ENCODE measurements at regions not wholly inside any gene's neighbourhood (a gene's known extent, or its start where the extent isn't known, plus 50 kb on each side); places are given as distances from the start of the nearest gene placed in this dataset.

GRCh38 chr9:89929673-89930480 is 325.1 kb downstream of the GADD45G start:
- TF ChIP-seq SP1 (IDR thresholded peaks at IDR 0.05; ENCODE audit: low read depth): no peak
- no peak for TF ChIP-seq POLR2A (IDR thresholded peaks at IDR 0.05; ENCODE audit: borderline replicate concordance, extremely low read depth, insufficient read depth, insufficient read length)
- TF ChIP-seq, protein P1, sequence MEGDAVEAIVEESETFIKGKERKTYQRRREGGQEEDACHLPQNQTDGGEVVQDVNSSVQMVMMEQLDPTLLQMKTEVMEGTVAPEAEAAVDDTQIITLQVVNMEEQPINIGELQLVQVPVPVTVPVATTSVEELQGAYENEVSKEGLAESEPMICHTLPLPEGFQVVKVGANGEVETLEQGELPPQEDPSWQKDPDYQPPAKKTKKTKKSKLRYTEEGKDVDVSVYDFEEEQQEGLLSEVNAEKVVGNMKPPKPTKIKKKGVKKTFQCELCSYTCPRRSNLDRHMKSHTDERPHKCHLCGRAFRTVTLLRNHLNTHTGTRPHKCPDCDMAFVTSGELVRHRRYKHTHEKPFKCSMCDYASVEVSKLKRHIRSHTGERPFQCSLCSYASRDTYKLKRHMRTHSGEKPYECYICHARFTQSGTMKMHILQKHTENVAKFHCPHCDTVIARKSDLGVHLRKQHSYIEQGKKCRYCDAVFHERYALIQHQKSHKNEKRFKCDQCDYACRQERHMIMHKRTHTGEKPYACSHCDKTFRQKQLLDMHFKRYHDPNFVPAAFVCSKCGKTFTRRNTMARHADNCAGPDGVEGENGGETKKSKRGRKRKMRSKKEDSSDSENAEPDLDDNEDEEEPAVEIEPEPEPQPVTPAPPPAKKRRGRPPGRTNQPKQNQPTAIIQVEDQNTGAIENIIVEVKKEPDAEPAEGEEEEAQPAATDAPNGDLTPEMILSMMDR (IDR thresholded peaks at IDR 0.05 in 2 of 3, conservative IDR thresholded peaks at IDR 0.05 in 1 of 3; ENCODE audit: borderline replicate concordance in 1 of 3, insufficient read depth in 1 of 3, low read depth in 2 of 3, low read length in 2 of 3): no peak
- TF ChIP-seq, protein P2, sequence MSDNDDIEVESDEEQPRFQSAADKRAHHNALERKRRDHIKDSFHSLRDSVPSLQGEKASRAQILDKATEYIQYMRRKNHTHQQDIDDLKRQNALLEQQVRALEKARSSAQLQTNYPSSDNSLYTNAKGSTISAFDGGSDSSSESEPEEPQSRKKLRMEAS (IDR thresholded peaks at IDR 0.05): no peak
- no peak for TF ChIP-seq EZH2phosphoT487 (IDR thresholded peaks at IDR 0.05; ENCODE audit: borderline replicate concordance)
- no peak for TF ChIP-seq ZNF274 (IDR thresholded peaks at IDR 0.05; ENCODE audit: low read depth, low read length)
- no peak for TF ChIP-seq TCF7L2 (IDR thresholded peaks at IDR 0.05; ENCODE audit: borderline replicate concordance, extremely low read depth, insufficient read depth, insufficient read length)
